HepG2 (cell line): ENCODE measurements at regions not wholly inside any gene's neighbourhood (a gene's known extent, or its start where the extent isn't known, plus 50 kb on each side); places are given as distances from the start of the nearest gene placed in this dataset.
"Not testable (repeated sequence)": the region's sequence is repeated elsewhere in the genome, so short reads cannot be mapped to it uniquely, and the experiment has no call there.

ENCODE experiments used
- ARNT ChIP-seq: fragments of 450-650 bp; IDR thresholded peaks from 2 replicates; pipeline ENCODE4 v1.6.1; 2017
- CBFB ChIP-seq: sonication (generic); formaldehyde crosslinking; IDR thresholded peaks from 2 replicates; pipeline ENCODE4 v1.4.0; 2020; ENCODE audit warnings: missing genetic modification reagents
- EZH2 ChIP-seq: conservative IDR thresholded peaks from 2 replicates; pipeline ENCODE4 v1.6.1; 2012; ENCODE audit warnings: mild to moderate bottlenecking, low read depth, low read length, moderate library complexity
- FLYWCH1 ChIP-seq: sonication (generic); formaldehyde crosslinking; IDR thresholded peaks from 2 replicates; pipeline ENCODE4 v1.8.1; 2023; ENCODE audit warnings: mild to moderate bottlenecking, missing genetic modification reagents
- POLR2A ChIP-seq, 2 experiments: IDR thresholded peaks; 2 replicates each; pipeline ENCODE4 v1.6.1; 2011; ENCODE audit warnings: low read depth in 2 of 2, low read length in 2 of 2, mild to moderate bottlenecking in 1 of 2, moderate library complexity in 1 of 2; ENCODE audit not compliant: insufficient read depth in 1 of 2
- REST ChIP-seq, 2 experiments: IDR thresholded peaks; 2 replicates each; pipeline ENCODE4 v1.6.1; 2011 to 2012; ENCODE audit warnings: low read length in 2 of 2, borderline replicate concordance in 1 of 2, low read depth in 1 of 2, mild to moderate bottlenecking in 1 of 2, moderate library complexity in 1 of 2
- RXRA ChIP-seq: sonication (generic); formaldehyde crosslinking; IDR thresholded peaks from 2 replicates; pipeline ENCODE4 v1.5.1; 2020; ENCODE audit warnings: missing genetic modification reagents
- TP53 ChIP-seq: sonication (generic); formaldehyde crosslinking; conservative IDR thresholded peaks from 2 replicates; pipeline ENCODE4 v1.4.0; 2020; ENCODE audit warnings: missing genetic modification reagents
- ZNF543 ChIP-seq: sonication (generic); formaldehyde crosslinking; IDR thresholded peaks from 2 replicates; pipeline ENCODE4 v1.4.0; 2020; ENCODE audit warnings: mild to moderate bottlenecking, missing genetic modification reagents
- TF ChIP-seq, protein P1 (sequence below), 2 experiments: fragments of 450-650 bp in 1 of 2; sonication (generic) in 1 of 2; formaldehyde crosslinking in 1 of 2; IDR thresholded peaks; 2 replicates each; pipeline versions ENCODE4 v1.6.1 to v1.8.0; 2016 to 2022; ENCODE audit warnings: antibody characterized with exemption in 1 of 2, mild to moderate bottlenecking in 1 of 2, missing genetic modification reagents in 1 of 2
- TF ChIP-seq, protein P2 (sequence below): sonication (generic); formaldehyde crosslinking; IDR thresholded peaks from 2 replicates; pipeline ENCODE4 v1.4.0; 2020; ENCODE audit warnings: missing genetic modification reagents

DNA sequence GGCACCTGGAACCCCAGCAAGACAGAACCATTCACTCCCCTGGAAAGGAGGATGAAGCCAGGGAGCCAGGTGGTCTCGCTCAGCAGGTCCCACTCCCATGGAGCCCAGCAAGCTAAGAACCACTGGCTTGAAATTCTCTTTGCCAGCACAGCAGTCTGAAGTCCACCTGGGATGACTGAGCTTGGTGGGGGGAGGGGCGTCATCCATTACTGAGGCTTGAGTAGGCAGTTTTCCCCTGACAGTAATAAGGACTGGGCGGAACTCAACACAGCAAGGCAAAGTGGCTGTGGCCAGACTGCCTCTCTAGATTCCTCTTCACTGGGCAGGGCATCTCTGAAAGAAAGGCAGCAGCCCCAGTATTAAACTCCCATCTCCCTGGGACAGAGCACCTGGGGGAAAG, 140.2 kb upstream of the ADGRB3 start:
- TF ChIP-seq ARNT; TP53 (CRISPR knock-in tag); CBFB (CRISPR knock-in tag); REST (IDR thresholded peaks at IDR 0.05; ENCODE audit: borderline replicate concordance in 1 of 2, low read depth in 1 of 2, low read length in 2 of 2); RXRA (CRISPR knock-in tag); EZH2; ZNF543 (CRISPR knock-in tag); POLR2A (IDR thresholded peaks at IDR 0.05; ENCODE audit: insufficient read depth in 1 of 2, low read depth in 2 of 2, low read length in 2 of 2); FLYWCH1 (CRISPR knock-in tag): not testable (repeated sequence)
- TF ChIP-seq, protein P1, sequence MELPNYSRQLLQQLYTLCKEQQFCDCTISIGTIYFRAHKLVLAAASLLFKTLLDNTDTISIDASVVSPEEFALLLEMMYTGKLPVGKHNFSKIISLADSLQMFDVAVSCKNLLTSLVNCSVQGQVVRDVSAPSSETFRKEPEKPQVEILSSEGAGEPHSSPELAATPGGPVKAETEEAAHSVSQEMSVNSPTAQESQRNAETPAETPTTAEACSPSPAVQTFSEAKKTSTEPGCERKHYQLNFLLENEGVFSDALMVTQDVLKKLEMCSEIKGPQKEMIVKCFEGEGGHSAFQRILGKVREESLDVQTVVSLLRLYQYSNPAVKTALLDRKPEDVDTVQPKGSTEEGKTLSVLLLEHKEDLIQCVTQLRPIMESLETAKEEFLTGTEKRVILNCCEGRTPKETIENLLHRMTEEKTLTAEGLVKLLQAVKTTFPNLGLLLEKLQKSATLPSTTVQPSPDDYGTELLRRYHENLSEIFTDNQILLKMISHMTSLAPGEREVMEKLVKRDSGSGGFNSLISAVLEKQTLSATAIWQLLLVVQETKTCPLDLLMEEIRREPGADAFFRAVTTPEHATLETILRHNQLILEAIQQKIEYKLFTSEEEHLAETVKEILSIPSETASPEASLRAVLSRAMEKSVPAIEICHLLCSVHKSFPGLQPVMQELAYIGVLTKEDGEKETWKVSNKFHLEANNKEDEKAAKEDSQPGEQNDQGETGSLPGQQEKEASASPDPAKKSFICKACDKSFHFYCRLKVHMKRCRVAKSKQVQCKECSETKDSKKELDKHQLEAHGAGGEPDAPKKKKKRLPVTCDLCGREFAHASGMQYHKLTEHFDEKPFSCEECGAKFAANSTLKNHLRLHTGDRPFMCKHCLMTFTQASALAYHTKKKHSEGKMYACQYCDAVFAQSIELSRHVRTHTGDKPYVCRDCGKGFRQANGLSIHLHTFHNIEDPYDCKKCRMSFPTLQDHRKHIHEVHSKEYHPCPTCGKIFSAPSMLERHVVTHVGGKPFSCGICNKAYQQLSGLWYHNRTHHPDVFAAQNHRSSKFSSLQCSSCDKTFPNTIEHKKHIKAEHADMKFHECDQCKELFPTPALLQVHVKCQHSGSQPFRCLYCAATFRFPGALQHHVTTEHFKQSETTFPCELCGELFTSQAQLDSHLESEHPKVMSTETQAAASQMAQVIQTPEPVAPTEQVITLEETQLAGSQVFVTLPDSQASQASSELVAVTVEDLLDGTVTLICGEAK (IDR thresholded peaks at IDR 0.05) = not testable (repeated sequence)
- TF ChIP-seq, protein P1 (CRISPR knock-in tag; IDR thresholded peaks at IDR 0.05) = not testable (repeated sequence)
- TF ChIP-seq, protein P2, sequence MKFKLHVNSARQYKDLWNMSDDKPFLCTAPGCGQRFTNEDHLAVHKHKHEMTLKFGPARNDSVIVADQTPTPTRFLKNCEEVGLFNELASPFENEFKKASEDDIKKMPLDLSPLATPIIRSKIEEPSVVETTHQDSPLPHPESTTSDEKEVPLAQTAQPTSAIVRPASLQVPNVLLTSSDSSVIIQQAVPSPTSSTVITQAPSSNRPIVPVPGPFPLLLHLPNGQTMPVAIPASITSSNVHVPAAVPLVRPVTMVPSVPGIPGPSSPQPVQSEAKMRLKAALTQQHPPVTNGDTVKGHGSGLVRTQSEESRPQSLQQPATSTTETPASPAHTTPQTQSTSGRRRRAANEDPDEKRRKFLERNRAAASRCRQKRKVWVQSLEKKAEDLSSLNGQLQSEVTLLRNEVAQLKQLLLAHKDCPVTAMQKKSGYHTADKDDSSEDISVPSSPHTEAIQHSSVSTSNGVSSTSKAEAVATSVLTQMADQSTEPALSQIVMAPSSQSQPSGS (CRISPR knock-in tag) = not testable (repeated sequence)
